Heart left ventricle (tissue), 16 donors: ENCODE measurements at regions not wholly inside any gene's neighbourhood (a gene's known extent, or its start where the extent isn't known, plus 50 kb on each side); places are given as distances from the start of the nearest gene placed in this dataset.

Experiments used
- ATAC-seq, 4 donors: fragments of 200-7000 bp; cut with Tn5 transposase; one replicate each; pipeline ENCODE4 v1.9.1; 2020 to 2022; ENCODE audit warnings: moderate library complexity in 4 of 4, mild to moderate bottlenecking in 3 of 4, moderate number of reproducible peaks in 1 of 4
- DNase-seq, 5 donors: peaks; one replicate each; pipeline ENCODE4 v3.0.0-alpha.2; 2020
- H3K27ac ChIP-seq, 12 donors: fragments of 200-600 bp; sonication (generic) in 4 of 12; one replicate each; pipeline versions ENCODE4 v1.5.0 to v1.8.0; 2016 to 2022; ENCODE audit warnings: mild to moderate bottlenecking in 2 of 12
- H3K27me3 ChIP-seq, 9 donors: fragments of 200-600 bp; sonication (generic) in 2 of 9; one replicate each; pipeline versions ENCODE4 v1.5.1 to v1.8.0; 2016 to 2022; ENCODE audit warnings: mild to moderate bottlenecking in 3 of 9
- H3K36me3 ChIP-seq, 9 donors: fragments of 200-600 bp; sonication (generic) in 2 of 9; one replicate each; pipeline versions ENCODE4 v1.5.0 to v1.8.0; 2018 to 2022; ENCODE audit warnings: mild to moderate bottlenecking in 2 of 9
- H3K4me1 ChIP-seq, 12 donors: fragments of 200-600 bp; sonication (generic) in 4 of 12; one replicate each; pipeline versions ENCODE4 v1.5.0 to v1.8.0; 2016 to 2022; ENCODE audit warnings: mild to moderate bottlenecking in 3 of 12
- H3K4me3 ChIP-seq, 12 donors: fragments of 200-600 bp; sonication (generic) in 4 of 12; one replicate each; pipeline versions ENCODE4 v1.5.0 to v1.8.0; 2017 to 2022; ENCODE audit warnings: mild to moderate bottlenecking in 9 of 12, moderate library complexity in 4 of 12
- H3K9me3 ChIP-seq, 12 donors: fragments of 200-600 bp; sonication (generic) in 4 of 12; one replicate each; pipeline versions ENCODE4 v1.5.0 to v1.8.0; 2016 to 2022; ENCODE audit warnings: mild to moderate bottlenecking in 1 of 12
- POLR2A ChIP-seq, 2 donors: fragments of 450-650 bp; IDR thresholded peaks; one replicate each; pipeline ENCODE4 v1.6.1; 2017; ENCODE audit warnings: antibody characterized with exemption in 2 of 2, mild to moderate bottlenecking in 2 of 2, moderate library complexity in 2 of 2
- WGBS, 4 donors: extraction: QIAGEN DNeasy Blood & Tissue Kit in 2 of 4; methylation state at CpG; one replicate each; pipeline versions ENCODE4 v1.1.5 to v1.1.7; 2013 to 2018; 5-methylcytosine and 5-hydroxymethylcytosine counted together
- intact Hi-C, 10 donors: fragments of 100-400 bp; cut with DNase I; formaldehyde crosslinking; loops; one replicate each; pipeline versions ENCODE4 v1.11.1 to v1.14.2; 2022
- TF ChIP-seq, protein P1 (sequence below), 12 donors: fragments of 200-600 bp; sonication (generic) in 4 of 12; IDR thresholded peaks; one replicate each; pipeline versions ENCODE4 v1.5.0 to v1.8.0; 2018 to 2022; ENCODE audit warnings: antibody characterized with exemption in 12 of 12, mild to moderate bottlenecking in 5 of 12
- donor health status: ischemic (EF 13 %, LVEDD 7.1; RV severe dilation, severe dysfunction).
- donor health status: healthy with polysubstance abuse.
- donor health status: DM: no; HTN: yes; CAD: no.
- donor health status: DM: no; HTN: no; CAD: no.
- donor health status: ischemic (EF 25% LVEDD 6.9; RV normal size, moderate dysfunction).
- donor health status: ischemic (EF 25% LVEDD 5.7; RV mildly dilated, moderate dysfunction).
- donor health status: healthy.
- donor health status: DM: yes; HTN: yes; CAD: no.
- donor health status: ischemic (EF 35%, LVEDD 5.7; RV mildly dilated, moderate dysfunction).
- donor health status: nonischemic (EF 11% LVEDD 7.7; RV severe dilation, severe dysfunction).
- donor health status: DM: yes; HTN: yes; CAD: no.
- donor health status: PGD.
- donor health status: ischemic (EF 29% LVEDD 5.4; RV normal size, mild dysfunction).
- donor health status: nonischemic (EF 23%, LVEDD 6.1; RV moderate dilation, normal function).

DNA sequence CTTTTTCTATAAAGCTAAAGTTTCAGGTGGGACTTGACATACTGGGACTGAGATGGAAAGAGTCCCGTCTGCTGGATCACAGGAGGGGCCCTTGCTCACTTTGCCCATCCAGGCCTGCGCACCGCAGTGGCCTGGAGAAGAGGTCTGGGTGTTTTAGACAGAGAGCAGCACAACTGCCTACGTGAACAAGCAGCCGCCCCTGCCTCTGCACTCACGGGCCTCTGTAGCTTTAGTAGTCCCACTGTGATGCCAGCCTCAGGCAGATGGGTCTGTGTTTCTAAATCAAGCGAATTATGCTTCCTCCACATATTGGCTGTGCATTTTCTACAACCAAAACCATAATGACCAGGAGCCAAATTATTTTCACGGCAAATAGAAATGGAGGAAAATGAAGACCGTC is 184.8 kb upstream of the FOXQ1 start:
- Histone ChIP-seq H3K27me3 (peaks cover 0 to 2% (median 0%) of the 10 kb centered on the region in 9 donors), H3K4me3 (no peak overlapping the region), H3K9me3 (no peaks in the 10 kb centered on the region), H3K4me1 (peaks cover 0 to 19% (median 0%) of the 10 kb centered on the region in 12 donors), H3K36me3 (no peaks in the 10 kb centered on the region), H3K27ac (no peak overlapping the region)
- ATAC-seq (no peak), DNase-seq (no peak)
- WGBS, 4 donors: 86 to 94% (median 91%) methylated on average over 9 of the region's 9 CpGs
- intact Hi-C loops: no loop called here
- TF ChIP-seq, protein P1, sequence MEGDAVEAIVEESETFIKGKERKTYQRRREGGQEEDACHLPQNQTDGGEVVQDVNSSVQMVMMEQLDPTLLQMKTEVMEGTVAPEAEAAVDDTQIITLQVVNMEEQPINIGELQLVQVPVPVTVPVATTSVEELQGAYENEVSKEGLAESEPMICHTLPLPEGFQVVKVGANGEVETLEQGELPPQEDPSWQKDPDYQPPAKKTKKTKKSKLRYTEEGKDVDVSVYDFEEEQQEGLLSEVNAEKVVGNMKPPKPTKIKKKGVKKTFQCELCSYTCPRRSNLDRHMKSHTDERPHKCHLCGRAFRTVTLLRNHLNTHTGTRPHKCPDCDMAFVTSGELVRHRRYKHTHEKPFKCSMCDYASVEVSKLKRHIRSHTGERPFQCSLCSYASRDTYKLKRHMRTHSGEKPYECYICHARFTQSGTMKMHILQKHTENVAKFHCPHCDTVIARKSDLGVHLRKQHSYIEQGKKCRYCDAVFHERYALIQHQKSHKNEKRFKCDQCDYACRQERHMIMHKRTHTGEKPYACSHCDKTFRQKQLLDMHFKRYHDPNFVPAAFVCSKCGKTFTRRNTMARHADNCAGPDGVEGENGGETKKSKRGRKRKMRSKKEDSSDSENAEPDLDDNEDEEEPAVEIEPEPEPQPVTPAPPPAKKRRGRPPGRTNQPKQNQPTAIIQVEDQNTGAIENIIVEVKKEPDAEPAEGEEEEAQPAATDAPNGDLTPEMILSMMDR (IDR thresholded peaks at IDR 0.05): no peak
- no peak for TF ChIP-seq POLR2A (IDR thresholded peaks at IDR 0.05)

DNA sequence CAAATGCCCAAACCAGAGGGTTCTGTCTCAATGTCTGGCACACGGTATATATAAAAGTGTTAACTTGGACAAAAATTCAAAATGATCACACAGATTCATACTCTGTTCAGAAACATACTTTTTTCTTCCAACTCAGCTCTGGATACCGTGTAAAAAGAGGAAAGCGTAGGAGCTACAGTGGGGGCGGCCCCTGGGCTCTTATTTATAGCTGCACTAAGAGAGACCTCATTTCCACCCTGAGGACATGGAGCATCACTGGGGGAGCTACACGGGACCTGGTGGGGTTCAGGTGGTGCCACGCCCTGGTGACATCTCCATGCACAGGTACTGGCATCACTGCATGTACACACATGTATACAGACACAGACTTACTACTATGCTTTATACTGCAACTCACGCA is 185.9 kb upstream of the FOXQ1 start:
- Histone ChIP-seq H3K9me3 (no peaks in the 10 kb centered on the region), H3K4me1 (peaks cover 0 to 14% (median 0%) of the 10 kb centered on the region in 12 donors), H3K36me3 (no peaks in the 10 kb centered on the region), H3K27me3 (peaks cover 0 to 7% (median 0%) of the 10 kb centered on the region in 9 donors), H3K27ac (no peak overlapping the region), H3K4me3 (no peak overlapping the region)
- WGBS, 4 donors: 86 to 93% (median 90%) methylated on average over 7 of the region's 7 CpGs
- intact Hi-C loops: no loop called here
- DNase-seq (no peak), ATAC-seq (no peak)
- TF ChIP-seq, protein P1 (IDR thresholded peaks at IDR 0.05): no peak

DNA sequence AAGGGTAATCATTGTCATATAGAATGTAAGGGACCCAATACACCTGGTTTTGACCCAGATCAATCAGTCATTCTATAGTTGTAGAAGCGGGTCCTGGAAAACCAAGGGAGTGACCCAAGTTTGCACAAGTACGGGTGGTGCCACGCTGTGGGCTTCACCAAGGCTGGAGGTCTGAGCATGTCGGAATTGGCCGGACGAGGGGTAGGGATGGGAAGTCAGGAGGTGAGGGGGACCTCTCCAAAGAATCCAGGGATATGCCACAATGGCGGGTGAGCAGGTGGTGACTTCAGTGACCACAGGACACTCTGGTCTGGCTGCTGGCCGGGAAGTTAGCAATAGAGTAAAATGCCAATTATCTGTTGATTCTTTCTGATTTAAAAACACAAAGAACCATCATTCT is 186.6 kb upstream of the FOXQ1 start:
- TF ChIP-seq, protein P1 (IDR thresholded peaks at IDR 0.05): no peak
- no peak for TF ChIP-seq POLR2A (IDR thresholded peaks at IDR 0.05)
- peaks cover 0 to 10% (median 0%) of the 10 kb centered on the region in 12 donors for H3K4me1 ChIP-seq
- intact Hi-C loops: no loop called here
- no peak for ATAC-seq
- no peak overlapping the region for H3K4me3 ChIP-seq
- 91 to 98% (median 94%) methylated on average over 8 of the region's 8 CpGs for WGBS, 4 donors
- H3K36me3 ChIP-seq: no peaks in the 10 kb centered on the region
- no peak overlapping the region for H3K27ac ChIP-seq
- DNase-seq: no peak
- no peaks in the 10 kb centered on the region for H3K9me3 ChIP-seq
- H3K27me3 ChIP-seq: peaks cover 0 to 7% (median 0%) of the 10 kb centered on the region in 9 donors

DNA sequence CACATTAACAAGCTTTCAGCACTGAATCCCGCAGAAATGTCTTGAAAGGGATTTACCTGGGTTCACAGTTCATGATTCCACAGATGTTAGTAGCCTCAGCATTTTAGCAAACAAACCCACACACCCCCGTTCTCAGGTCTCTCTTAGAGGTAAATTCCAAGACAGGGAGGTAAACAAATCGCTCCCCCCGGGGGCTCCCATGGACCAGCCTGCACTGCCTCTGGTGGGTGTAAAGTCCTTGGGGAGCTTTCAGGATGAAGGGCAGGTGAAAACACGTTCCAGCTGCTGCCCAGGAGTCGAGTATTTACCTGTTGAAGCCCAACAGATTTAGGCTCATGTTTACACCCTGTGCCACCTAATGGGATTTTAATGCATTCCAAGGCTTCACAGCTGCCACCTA is 187.0 kb upstream of the FOXQ1 start:
- Histone ChIP-seq H3K36me3 (no peaks in the 10 kb centered on the region), H3K9me3 (no peaks in the 10 kb centered on the region), H3K27ac (no peak overlapping the region), H3K4me3 (no peak overlapping the region), H3K4me1 (peaks cover 0 to 6% (median 0%) of the 10 kb centered on the region in 12 donors), H3K27me3 (peaks cover 0 to 7% (median 0%) of the 10 kb centered on the region in 9 donors)
- no peak for ATAC-seq
- whole genome bisulfite sequencing, 4 donors: 74 to 91% (median 79%) methylated on average over 6 of the region's 6 CpGs
- no peak for TF ChIP-seq POLR2A (IDR thresholded peaks at IDR 0.05)
- TF ChIP-seq, protein P1 (IDR thresholded peaks at IDR 0.05): no peak
- intact Hi-C loops: no loop called here
- no peak for DNase-seq
